GM12892 (cell line): ENCODE measurements at regions not wholly inside any gene's neighbourhood (a gene's known extent, or its start where the extent isn't known, plus 50 kb on each side); places are given as distances from the start of the nearest gene placed in this dataset.

ENCODE experiments used
- POLR2A ChIP-seq: IDR thresholded peaks from 2 replicates; pipeline ENCODE4 v1.6.1; 2011; ENCODE audit warnings: low read depth, low read length, control low read depth
- POLR2AphosphoS5 ChIP-seq: IDR thresholded peaks from 2 replicates; pipeline ENCODE4 v1.6.1; 2011; ENCODE audit warnings: low read depth, low read length, control low read depth
- TAF1 ChIP-seq: IDR thresholded peaks from 2 replicates; pipeline ENCODE4 v1.6.1; 2011; ENCODE audit warnings: low read depth, mild to moderate bottlenecking, control low read depth, low read length, borderline replicate concordance

DNA sequence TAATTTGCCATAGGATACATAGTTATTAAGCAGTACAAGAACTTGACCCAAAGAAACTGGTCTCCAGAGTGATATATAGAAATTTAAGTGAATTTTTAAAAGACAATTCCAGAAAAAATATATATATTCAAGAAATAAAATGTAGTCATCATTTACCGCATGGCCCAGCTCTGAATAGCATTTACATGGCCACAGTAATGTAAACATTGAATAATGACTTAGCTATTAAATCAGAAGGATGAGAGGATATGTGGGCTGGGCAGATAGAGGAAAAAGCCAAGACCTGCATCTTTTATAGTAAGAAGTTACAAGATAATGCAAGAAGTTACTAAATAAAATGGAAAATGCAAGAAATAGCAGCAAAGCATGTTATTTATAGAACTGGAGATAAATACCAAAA, 405.2 kb upstream of the WWC1 start:
- TF ChIP-seq POLR2AphosphoS5: no peak
- TF ChIP-seq POLR2A: no peak
- no peak for TF ChIP-seq TAF1
